Lower lobe of right lung (tissue), 2 donors: ENCODE measurements at regions not wholly inside any gene's neighbourhood (a gene's known extent, or its start where the extent isn't known, plus 50 kb on each side); places are given as distances from the start of the nearest gene placed in this dataset.
A peak's percentile ranks its signal among the peaks of the same experiment; 100 is the strongest.

Experiments used
- ATAC-seq, 2 donors: fragments of 200-7000 bp; cut with Tn5 transposase; one replicate each; pipeline ENCODE4 v1.9.1; 2020 to 2022; ENCODE audit warnings: mild to moderate bottlenecking in 2 of 2, moderate library complexity in 2 of 2
- DNase-seq: peaks from one replicate; pipeline ENCODE4 v3.0.0-alpha.2; 2020
- H3K27ac ChIP-seq: fragments of 200-600 bp; one replicate; pipeline ENCODE4 v1.8.0; 2022
- H3K27me3 ChIP-seq: fragments of 200-600 bp; one replicate; pipeline ENCODE4 v1.8.0; 2022; ENCODE audit warnings: low read depth
- H3K36me3 ChIP-seq: fragments of 200-600 bp; one replicate; pipeline ENCODE4 v1.8.0; 2022; ENCODE audit warnings: mild to moderate bottlenecking
- H3K4me1 ChIP-seq: fragments of 200-600 bp; one replicate; pipeline ENCODE4 v1.8.0; 2022
- H3K4me3 ChIP-seq: fragments of 200-600 bp; one replicate; pipeline ENCODE4 v1.8.0; 2022; ENCODE audit warnings: mild to moderate bottlenecking
- H3K9me3 ChIP-seq: fragments of 200-600 bp; one replicate; pipeline ENCODE4 v1.8.0; 2022
- CTCF ChIP-seq: fragments of 200-600 bp; IDR thresholded peaks from one replicate; pipeline ENCODE4 v1.8.0; 2022; ENCODE audit warnings: antibody characterized with exemption, mild to moderate bottlenecking
- intact Hi-C: fragments of 100-400 bp; cut with DNase I; formaldehyde crosslinking; loops from one replicate; pipeline ENCODE4 v1.11.0; 2022
- donor health status: DM: no; HTN: yes; CAD: no; lungs with severe emphysema.

GRCh38 chr11:130634186-130634585 lies 185.7 kb downstream of the ADAMTS15 start:
- intact Hi-C loops, result no loop called here
- TF ChIP-seq CTCF, result no peak
- no peak for ATAC-seq

GRCh38 chr11:130634961-130635473 lies 186.6 kb downstream of the ADAMTS15 start:
- Histone ChIP-seq H3K27me3 (no peaks in the 10 kb centered on the region), H3K9me3 (no peaks in the 10 kb centered on the region), H3K36me3 (no peaks in the 10 kb centered on the region), H3K4me1 (peaks cover 33% of the 10 kb centered on the region), H3K4me3 (no peak overlapping the region), H3K27ac (peak overlapping the region; percentile 31)
- intact Hi-C loops, result no loop called here
- no peak for TF ChIP-seq CTCF
- ATAC-seq (no peak), DNase-seq (no peak)

More at GRCh38 chr11:130634186-130634585, 185.7 kb downstream of the ADAMTS15 start:
- H3K4me1 ChIP-seq, result peaks cover 33% of the 10 kb centered on the region
- H3K4me3 ChIP-seq, result no peak overlapping the region
- no peaks in the 10 kb centered on the region for H3K27me3 ChIP-seq
- no peak overlapping the region for H3K27ac ChIP-seq
- no peaks in the 10 kb centered on the region for H3K9me3 ChIP-seq
- DNase-seq, result no peak
- H3K36me3 ChIP-seq, result no peaks in the 10 kb centered on the region

- intact Hi-C loops, result no loop called here
- H3K27ac ChIP-seq, result peak overlapping the region; percentile 31
- peaks cover 33% of the 10 kb centered on the region for H3K4me1 ChIP-seq
- no peak overlapping the region for H3K4me3 ChIP-seq
- DNase-seq, result no peak
- no peak for TF ChIP-seq CTCF
- no peaks in the 10 kb centered on the region for H3K36me3 ChIP-seq
- ATAC-seq, result peak in 1 of 2 donors; percentile 63
- H3K27me3 ChIP-seq, result no peaks in the 10 kb centered on the region
- no peaks in the 10 kb centered on the region for H3K9me3 ChIP-seq
Observed at GRCh38 chr11:130635937-130636630, 187.6 kb downstream of the ADAMTS15 start.

GRCh38 chr11:130636722-130637464 lies 188.4 kb downstream of the ADAMTS15 start:
- H3K27ac ChIP-seq, result peak overlapping the region; percentile 31
- intact Hi-C loops, result no loop called here
- H3K4me3 ChIP-seq, result no peak overlapping the region
- DNase-seq, result no peak
- no peak for TF ChIP-seq CTCF
- H3K4me1 ChIP-seq, result peaks cover 33% of the 10 kb centered on the region
- H3K27me3 ChIP-seq, result no peaks in the 10 kb centered on the region
- no peaks in the 10 kb centered on the region for H3K36me3 ChIP-seq
- ATAC-seq, result peak; percentile 49 to 81
- no peaks in the 10 kb centered on the region for H3K9me3 ChIP-seq

- intact Hi-C loops, result no loop called here
- H3K4me1 ChIP-seq, result peaks cover 33% of the 10 kb centered on the region
- H3K36me3 ChIP-seq, result no peaks in the 10 kb centered on the region
- H3K9me3 ChIP-seq, result no peaks in the 10 kb centered on the region
- no peaks in the 10 kb centered on the region for H3K27me3 ChIP-seq
- no peak for TF ChIP-seq CTCF
- ATAC-seq, result no peak
- no peak for DNase-seq
- H3K27ac ChIP-seq, result no peak overlapping the region
- no peak overlapping the region for H3K4me3 ChIP-seq
Observed at GRCh38 chr11:130637566-130637965, 189.1 kb downstream of the ADAMTS15 start.
